ENCODE measurements at regions not wholly inside any gene's neighbourhood (a gene's known extent, or its start where the extent isn't known, plus 50 kb on each side); places are given as distances from the start of the nearest gene placed in this dataset.

DNA sequence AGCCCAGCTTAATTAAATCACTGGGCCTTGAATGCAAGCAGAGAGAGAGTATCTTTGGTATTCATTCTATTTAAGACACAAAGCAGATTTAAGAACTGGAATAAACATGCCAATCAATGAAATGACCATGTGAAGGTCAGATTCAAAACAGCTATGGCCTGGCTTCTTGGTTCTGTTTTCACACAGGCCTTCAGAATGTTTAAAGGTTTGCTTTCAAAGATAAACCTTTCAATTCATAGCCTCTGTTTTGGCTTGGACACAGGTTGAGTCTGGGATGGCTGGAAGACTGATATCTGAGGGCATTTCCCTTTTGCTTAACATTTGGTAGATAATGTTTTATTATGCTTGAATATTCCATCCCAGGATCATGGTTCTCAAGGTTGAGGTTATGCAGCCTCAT lies 244.4 kb upstream of the KBTBD8 start:
- no peak overlapping the region for H3K4me3 ChIP-seq (replicated peaks in 1 of 2; ENCODE audit: low read depth in 1 of 2, low read length in 2 of 2)
- no peaks in the 10 kb centered on the region for H3K4me1 ChIP-seq (ENCODE audit: control insufficient read depth in 1 of 2, insufficient read depth in 2 of 2, low read length in 2 of 2)
- no peak overlapping the region for H3K4me2 ChIP-seq (ENCODE audit: low read length)
- no peak for ATAC-seq
- H3K36me3 ChIP-seq (ENCODE audit: control insufficient read depth in 1 of 2, insufficient read depth in 2 of 2, low read length in 2 of 2): no peaks in the 10 kb centered on the region
- H3K9me2 ChIP-seq (ENCODE audit: insufficient read depth): no peaks in the 10 kb centered on the region
- H3K27me3 ChIP-seq (ENCODE audit: insufficient read depth, low read length): peaks cover 6% of the 10 kb centered on the region; the same call in 1 of the 2 replicates
- no peak for TF ChIP-seq FOSL1 (IDR thresholded peaks at IDR 0.05; ENCODE audit: low read depth)
- H3K9me3 ChIP-seq (ENCODE audit: control insufficient read depth in 1 of 2, insufficient read depth in 1 of 2, low read depth in 1 of 2, low read length in 2 of 2): no peaks in the 10 kb centered on the region
- no peaks in the 10 kb centered on the region for H4K20me1 ChIP-seq (ENCODE audit: insufficient read depth)
- DNase-seq (ENCODE audit: low read depth, low spot score): no peak
- H2AFZ ChIP-seq (ENCODE audit: low read depth, low read length, poor library complexity, severe bottlenecking): no peak overlapping the region
- POLR2A ChIA-PET: no interaction called here
- no peak overlapping the region for H3K9ac ChIP-seq (ENCODE audit: low read length)
- CTCF ChIA-PET: no interaction called here
- intact Hi-C loops (cut with micrococcal nuclease): no loop called here
- BruUV-seq (replicated peaks): no TSS peak
- H3K79me2 ChIP-seq (ENCODE audit: insufficient read depth, low read length): no peaks in the 10 kb centered on the region
- RAD21 ChIA-PET (ENCODE audit: low non-redundant PET in 1 of 2, low total read pairs in 2 of 2, uncharacterized antibody in 2 of 2, unreplicated experiment in 2 of 2): no interaction called here
- H3K27ac ChIP-seq (ENCODE audit: low read depth, low read length): no peak overlapping the region

DNA sequence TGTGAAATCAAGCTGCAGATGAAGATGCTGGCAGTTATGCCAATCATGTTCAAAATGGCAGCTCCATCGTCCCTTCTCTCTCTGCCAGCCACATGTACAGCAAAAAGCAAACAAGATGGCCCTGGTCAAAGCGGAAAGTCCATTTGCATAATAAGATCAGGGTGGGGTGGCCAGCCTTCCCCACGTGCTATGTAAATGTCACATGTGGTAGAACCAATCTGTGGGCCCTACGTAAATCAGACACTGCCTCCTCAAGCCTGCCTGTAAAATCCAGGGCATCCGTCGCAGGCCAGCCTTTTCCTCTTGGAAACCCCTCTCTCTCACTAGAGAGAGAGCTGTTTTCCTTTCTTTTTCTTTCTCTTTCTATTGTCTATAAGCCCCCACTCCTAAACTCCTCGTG lies 243.5 kb upstream of the KBTBD8 start:
- POLR2A ChIA-PET: no interaction called here
- H3K9ac ChIP-seq (ENCODE audit: low read length): no peak overlapping the region
- no peak for TF ChIP-seq EZH2phosphoT487 (IDR thresholded peaks at IDR 0.05; ENCODE audit: borderline replicate concordance)
- TF ChIP-seq, protein P1, sequence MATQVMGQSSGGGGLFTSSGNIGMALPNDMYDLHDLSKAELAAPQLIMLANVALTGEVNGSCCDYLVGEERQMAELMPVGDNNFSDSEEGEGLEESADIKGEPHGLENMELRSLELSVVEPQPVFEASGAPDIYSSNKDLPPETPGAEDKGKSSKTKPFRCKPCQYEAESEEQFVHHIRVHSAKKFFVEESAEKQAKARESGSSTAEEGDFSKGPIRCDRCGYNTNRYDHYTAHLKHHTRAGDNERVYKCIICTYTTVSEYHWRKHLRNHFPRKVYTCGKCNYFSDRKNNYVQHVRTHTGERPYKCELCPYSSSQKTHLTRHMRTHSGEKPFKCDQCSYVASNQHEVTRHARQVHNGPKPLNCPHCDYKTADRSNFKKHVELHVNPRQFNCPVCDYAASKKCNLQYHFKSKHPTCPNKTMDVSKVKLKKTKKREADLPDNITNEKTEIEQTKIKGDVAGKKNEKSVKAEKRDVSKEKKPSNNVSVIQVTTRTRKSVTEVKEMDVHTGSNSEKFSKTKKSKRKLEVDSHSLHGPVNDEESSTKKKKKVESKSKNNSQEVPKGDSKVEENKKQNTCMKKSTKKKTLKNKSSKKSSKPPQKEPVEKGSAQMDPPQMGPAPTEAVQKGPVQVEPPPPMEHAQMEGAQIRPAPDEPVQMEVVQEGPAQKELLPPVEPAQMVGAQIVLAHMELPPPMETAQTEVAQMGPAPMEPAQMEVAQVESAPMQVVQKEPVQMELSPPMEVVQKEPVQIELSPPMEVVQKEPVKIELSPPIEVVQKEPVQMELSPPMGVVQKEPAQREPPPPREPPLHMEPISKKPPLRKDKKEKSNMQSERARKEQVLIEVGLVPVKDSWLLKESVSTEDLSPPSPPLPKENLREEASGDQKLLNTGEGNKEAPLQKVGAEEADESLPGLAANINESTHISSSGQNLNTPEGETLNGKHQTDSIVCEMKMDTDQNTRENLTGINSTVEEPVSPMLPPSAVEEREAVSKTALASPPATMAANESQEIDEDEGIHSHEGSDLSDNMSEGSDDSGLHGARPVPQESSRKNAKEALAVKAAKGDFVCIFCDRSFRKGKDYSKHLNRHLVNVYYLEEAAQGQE (IDR thresholded peaks at IDR 0.05; ENCODE audit: low read depth): no peak
- TF ChIP-seq, protein P2, sequence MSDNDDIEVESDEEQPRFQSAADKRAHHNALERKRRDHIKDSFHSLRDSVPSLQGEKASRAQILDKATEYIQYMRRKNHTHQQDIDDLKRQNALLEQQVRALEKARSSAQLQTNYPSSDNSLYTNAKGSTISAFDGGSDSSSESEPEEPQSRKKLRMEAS (IDR thresholded peaks at IDR 0.05): no peak
- no peak for TF ChIP-seq FOSL1 (IDR thresholded peaks at IDR 0.05; ENCODE audit: low read depth)
- TF ChIP-seq, protein P3, sequence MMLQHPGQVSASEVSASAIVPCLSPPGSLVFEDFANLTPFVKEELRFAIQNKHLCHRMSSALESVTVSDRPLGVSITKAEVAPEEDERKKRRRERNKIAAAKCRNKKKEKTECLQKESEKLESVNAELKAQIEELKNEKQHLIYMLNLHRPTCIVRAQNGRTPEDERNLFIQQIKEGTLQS (IDR thresholded peaks at IDR 0.05): no peak
- TF ChIP-seq POLR2A (IDR thresholded peaks at IDR 0.05; ENCODE audit: borderline replicate concordance, extremely low read depth, insufficient read depth, insufficient read length): no peak
- no peak for TF ChIP-seq YY1 (IDR thresholded peaks at IDR 0.05; ENCODE audit: extremely low read depth, insufficient replicate concordance, low read depth, low read length)
- no peak for TF ChIP-seq EGR1 (IDR thresholded peaks at IDR 0.05; ENCODE audit: low read depth)
- no peak for TF ChIP-seq SRF (IDR thresholded peaks at IDR 0.05; ENCODE audit: low read depth)
- TF ChIP-seq EZH2 (IDR thresholded peaks at IDR 0.05): no peak
- no peak for TF ChIP-seq SP1 (IDR thresholded peaks at IDR 0.05; ENCODE audit: low read depth)
- H3K36me3 ChIP-seq (ENCODE audit: control insufficient read depth in 1 of 2, insufficient read depth in 2 of 2, low read length in 2 of 2): no peaks in the 10 kb centered on the region
- intact Hi-C loops (cut with micrococcal nuclease): no loop called here
- ATAC-seq: no peak
- H3K9me2 ChIP-seq (ENCODE audit: insufficient read depth): no peaks in the 10 kb centered on the region
- DNase-seq (ENCODE audit: low read depth, low spot score): no peak
- no peaks in the 10 kb centered on the region for H3K9me3 ChIP-seq (ENCODE audit: control insufficient read depth in 1 of 2, insufficient read depth in 1 of 2, low read depth in 1 of 2, low read length in 2 of 2)
- CTCF ChIA-PET: no interaction called here
- RAD21 ChIA-PET (ENCODE audit: low non-redundant PET in 1 of 2, low total read pairs in 2 of 2, uncharacterized antibody in 2 of 2, unreplicated experiment in 2 of 2): no interaction called here
- H3K27ac ChIP-seq (ENCODE audit: low read depth, low read length): no peak overlapping the region
- H3K79me2 ChIP-seq (ENCODE audit: insufficient read depth, low read length): no peaks in the 10 kb centered on the region
- H4K20me1 ChIP-seq (ENCODE audit: insufficient read depth): no peaks in the 10 kb centered on the region
- H3K27me3 ChIP-seq (ENCODE audit: insufficient read depth, low read length): peaks cover 4% of the 10 kb centered on the region; the same call in 1 of the 2 replicates
- no peak overlapping the region for H3K4me2 ChIP-seq (ENCODE audit: low read length)
- no TSS peak for BruUV-seq (replicated peaks)
- H2AFZ ChIP-seq (ENCODE audit: low read depth, low read length, poor library complexity, severe bottlenecking): no peak overlapping the region
- no peak overlapping the region for H3K4me3 ChIP-seq (replicated peaks in 1 of 2; ENCODE audit: low read depth in 1 of 2, low read length in 2 of 2)
- no peaks in the 10 kb centered on the region for H3K4me1 ChIP-seq (ENCODE audit: control insufficient read depth in 1 of 2, insufficient read depth in 2 of 2, low read length in 2 of 2)

Measured in HCT116 (cell line).